Activated T-helper 9 cell treated with anti-CD3 and anti-CD28 coated beads, Interleukin-2, amount 50 U/mL, for 16 hours (primary cell): ENCODE measurements at regions not wholly inside any gene's neighbourhood (a gene's known extent, or its start where the extent isn't known, plus 50 kb on each side); places are given as distances from the start of the nearest gene placed in this dataset.
"Not testable (repeated sequence)": the region's sequence is repeated elsewhere in the genome, so short reads cannot be mapped to it uniquely, and the experiment has no call there.

Experiments used
- DNase-seq: peaks from one replicate; pipeline ENCODE4 v3.0.0-alpha.2; 2020; ENCODE audit warnings: low read depth

DNA sequence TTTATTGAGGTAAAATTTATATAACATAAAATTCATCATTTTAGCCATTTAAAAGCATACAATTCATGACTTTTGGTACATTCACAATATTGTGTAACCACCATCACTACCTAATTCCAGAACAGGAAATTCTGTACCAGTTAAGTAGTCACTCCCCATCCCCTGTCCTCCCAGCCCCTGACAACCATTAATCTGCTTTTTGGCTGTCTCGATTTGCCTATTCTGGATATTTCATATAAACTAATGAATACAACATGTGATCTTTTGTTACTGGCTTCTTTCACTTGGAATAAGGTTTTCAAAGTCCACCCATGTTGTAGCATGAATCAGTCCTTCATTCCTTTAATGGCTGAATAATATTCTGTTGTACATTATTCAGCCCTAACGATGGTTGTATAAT, 115.6 kb upstream of the KLF14 start:
- no peak for DNase-seq

DNA sequence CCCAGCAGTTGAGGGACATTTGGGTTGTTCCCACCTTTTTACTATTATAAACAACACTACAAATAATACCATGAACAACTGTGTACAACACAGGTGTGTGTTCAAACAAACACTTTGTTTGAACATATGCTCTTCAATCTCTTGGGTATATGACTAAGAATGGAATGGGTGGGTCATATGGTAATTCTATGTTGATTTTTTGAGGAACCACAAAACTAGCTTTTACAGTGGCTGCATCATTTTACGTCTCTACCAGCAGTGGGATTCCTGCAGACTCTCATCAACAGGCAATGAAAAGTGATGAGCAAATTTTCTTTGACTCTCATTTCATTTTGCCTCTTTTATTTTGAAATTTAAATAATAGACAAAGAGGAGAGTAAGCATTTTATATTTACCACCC, 116.9 kb upstream of the KLF14 start:
- no peak for DNase-seq

DNA sequence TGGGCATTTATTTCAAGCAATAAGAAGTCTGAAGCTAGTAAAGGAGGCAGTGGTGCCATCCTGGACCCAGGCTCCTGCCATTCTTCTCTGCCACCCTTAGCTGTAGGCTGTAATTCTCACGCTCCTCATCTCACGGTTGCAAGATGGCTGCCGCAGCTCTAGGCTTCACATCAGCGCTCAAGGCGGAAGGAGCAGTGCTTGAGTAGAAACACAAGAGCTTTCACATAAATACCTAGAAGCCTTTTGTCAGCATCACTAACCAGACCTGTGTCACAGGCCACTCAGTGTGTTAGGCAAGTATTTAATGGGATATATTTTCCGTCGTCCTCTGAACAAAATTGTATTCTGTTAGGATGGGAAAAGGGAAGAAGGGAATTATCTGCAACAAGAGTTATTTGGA, 118.9 kb upstream of the KLF14 start:
- DNase-seq, result no peak

DNA sequence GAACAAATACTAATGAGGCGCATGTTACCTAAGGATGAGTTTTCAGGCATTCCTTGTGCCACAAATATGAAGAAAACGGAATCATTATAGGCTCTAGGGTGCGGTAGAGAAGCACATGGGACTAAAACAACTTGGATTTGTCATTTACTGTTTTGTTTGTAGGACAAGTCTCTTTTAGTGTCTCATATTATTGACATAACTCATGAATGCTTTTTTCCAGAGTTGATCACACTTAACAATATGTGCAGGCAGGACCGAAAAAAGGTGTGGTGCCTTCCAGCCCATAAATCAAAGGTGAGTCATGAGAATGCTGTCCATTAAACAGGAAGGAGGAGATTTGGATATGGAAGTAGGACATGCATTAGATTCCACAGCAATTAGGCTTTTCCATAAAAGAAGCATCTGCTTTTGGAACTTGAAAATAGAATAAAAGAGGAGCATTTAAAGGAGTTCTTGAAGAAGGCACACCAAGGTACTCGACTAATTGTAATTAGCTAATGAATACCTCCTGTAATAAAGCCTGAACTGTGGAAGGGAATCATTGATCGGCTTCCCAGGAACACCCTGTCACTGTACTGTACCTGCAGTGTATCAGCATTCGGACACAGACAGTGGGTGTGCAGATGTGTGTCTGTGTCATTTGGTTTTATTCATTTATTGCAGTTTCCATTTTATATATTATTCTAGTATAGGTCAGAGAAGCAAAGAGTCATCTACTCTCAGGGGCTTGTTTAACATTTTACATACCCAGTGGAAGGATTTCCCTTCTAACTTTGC, 119.7 kb upstream of the KLF14 start:
- DNase-seq, result no peak

DNA sequence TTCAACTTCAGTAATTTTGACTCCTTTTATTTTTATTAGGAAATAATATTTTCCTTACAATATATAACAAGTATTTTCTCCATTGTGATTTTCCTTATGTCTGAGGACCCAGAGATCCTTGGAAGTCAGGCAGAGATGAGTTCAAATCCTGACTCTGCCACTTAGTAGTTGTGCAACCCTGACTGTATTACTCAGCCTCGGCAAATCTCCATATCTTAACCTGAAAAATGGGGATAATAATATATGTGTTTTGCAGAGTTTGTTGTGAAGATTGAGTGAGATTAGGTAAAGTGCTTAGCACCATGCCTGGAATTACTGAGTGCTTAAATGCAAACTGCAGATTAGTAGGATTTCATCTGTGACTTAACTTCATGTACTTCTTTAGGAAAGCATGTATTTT, 120.5 kb upstream of the KLF14 start:
- no peak for DNase-seq

DNA sequence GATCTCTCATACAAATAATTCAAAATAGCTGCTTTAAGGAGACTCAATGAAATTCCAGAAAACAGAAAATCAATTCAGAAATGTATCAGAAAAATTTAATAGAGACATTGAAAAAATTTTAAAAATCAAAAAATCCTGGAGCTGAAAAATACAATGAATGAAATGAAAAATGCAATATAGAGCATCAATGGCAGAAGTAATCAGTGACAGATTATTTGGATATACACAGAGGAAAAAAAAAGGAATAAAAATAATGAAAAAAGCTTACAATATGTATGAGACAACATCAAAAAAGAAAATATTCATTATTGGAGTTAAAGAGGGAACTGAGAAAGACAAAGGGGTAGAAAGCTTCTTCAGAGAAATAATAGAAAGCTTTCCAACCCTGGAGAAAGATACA, 122.9 kb upstream of the KLF14 start:
- DNase-seq, result no peak

DNA sequence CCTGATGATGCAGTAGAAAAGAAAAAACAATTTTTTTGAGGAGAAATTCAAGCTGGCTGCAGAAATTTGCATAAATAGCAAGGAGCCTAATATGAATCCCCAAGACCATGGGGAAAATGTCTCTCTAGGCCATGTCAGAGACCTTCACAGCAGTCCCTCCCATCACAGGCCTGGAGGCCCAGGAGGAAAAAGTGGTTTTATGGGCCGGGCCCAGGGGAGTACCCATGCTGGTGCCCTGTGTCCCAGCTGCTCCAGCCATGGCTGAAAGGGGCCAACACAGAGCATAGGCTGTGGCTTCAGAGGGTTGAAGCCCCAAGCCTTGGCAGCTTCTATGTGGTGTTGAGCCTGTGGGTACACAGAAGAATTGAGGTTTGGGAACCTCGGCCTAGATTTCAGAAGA, 126.8 kb upstream of the KLF14 start:
- not testable (repeated sequence) for DNase-seq

DNA sequence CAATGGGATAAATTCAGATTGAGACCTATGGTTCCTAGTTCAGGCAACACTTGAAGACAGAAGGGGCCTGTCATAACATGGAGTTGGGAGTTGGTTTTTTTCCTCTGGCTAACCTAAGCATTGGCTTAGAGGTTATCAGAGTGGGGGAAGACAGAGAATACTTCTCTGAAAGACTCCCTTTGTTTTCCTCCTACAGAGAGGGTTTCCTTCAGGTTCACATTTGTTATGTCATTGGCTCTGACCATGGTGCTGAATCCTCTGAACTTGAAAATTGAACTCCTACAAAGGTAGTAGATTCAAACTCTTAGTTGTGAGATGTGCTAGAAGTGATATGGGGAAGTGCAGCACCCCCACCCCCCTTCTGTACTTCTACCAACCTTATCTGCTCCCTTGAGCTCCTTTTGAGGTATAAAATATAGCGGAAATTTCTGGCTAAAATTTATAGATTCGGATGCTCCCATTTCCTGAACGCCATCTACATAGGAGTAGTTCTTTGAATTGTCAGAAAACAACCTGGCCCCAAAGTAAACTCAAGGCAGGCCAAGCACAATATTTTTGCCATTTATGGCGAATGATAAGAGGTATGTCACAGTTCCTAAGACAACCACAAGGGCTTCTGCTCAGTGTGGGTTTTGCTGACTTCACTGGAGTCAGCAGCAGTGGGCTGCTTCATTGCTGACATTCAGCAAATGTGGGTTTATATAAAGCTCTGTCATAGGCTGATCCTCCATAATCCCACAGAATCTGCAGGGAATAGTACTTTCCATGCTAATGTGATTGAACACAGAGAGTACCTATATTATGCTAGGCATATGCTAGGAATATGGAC, 131.6 kb upstream of the KLF14 start:
- DNase-seq, result no peak

DNA sequence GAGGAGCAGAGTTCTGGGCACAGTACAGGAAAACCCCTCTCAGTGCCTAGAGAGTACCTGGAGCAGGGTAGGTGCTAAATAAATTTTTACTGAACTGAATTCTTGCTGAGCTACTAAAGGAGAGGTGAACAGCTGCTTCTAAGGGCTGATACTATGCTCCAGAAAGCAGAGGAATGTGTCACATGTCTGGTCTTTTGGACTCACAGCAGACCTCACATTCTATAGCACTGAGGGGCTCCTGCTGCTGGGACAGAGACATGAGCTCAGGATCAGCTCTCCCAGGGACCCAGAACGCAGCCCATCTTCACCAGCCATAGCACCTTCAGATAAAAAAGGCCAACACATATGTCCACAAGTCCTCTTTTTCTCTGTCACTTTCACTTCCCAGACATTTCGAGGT, 133.0 kb upstream of the KLF14 start:
- no peak for DNase-seq

DNA sequence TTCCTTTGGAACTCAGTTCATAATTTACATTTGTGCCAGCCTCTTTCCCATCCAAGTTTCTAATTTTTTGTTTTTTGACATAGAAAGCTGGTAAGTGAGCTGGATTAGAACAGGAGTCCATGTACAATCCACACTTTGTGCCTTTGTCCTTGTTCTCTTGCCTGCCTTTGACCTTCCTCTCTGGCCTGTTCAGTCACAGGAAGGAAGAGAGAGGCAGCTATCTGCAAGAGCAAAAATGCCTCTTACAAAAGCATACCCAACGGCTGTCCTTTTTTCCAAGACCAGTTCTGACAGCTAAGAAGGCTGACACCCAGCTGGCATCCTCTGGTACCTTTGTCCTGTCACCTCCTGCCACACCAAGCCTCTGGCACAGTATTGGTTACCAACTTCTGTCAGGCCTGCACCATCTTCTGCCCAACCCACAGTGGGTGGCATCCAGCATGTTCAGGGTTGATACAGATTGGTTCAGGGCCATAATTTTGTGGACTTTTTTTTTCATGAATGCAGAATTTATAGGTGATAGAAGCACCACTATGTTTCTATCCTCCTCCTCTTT, 133.7 kb upstream of the KLF14 start:
- no peak for DNase-seq

DNA sequence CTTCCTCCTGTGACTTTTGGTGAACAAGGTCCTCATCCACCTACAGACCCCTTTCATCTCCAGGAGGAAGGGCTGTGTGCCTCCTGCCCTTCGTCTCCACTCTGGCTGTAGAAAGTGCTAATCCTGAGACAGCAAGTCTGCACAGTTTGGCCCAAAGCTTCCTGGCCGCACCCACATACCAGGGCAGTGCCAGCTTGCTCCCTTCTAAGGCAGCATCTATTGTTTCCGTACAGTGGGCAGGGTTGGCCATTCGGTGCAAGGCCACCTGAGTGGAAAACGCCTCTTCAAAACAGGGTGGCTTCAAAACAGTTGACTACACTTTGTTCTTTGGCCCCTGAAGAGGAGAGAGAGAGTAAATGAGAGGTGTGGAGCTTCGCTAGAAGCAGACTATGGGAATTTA, 134.1 kb upstream of the KLF14 start:
- DNase-seq, result no peak

DNA sequence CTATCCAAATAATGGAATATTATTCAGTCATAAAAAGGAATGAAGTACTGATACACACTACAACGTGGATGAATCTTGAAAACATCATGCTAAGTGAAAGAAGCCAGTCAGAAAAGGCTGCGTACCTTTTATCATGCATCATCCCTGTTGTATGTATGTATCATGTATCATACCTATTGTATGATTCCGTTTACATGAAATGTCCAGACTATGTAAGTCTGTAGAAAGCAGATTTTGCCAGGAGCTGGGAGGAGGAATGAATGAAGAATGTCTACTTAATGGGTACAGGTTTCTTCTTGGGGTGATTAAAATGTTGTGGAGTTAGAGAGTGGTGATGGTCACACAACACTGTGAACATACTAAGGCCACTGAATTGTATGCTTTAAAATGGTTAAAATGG, 135.9 kb upstream of the KLF14 start:
- DNase-seq, result no peak

DNA sequence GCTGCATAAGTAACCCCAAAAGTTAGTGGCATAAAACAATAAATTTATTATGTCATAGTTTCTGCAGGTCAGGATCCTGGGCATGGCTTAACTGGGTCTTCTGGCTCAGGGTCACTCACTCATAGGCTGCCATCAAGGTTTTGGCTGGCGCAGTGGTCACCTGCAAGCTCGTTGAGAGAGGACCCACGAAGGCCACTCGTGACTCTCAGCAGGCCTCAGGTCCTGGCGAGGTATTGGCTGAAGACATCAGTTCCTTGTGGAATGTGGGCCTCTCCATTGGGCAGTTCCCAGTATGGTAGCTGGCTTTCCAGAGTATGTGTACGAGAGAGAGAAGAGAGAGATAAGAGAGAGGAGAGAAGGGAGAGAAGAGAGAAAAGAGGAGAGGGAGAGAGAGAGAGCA, 138.3 kb upstream of the KLF14 start:
- no peak for DNase-seq

DNA sequence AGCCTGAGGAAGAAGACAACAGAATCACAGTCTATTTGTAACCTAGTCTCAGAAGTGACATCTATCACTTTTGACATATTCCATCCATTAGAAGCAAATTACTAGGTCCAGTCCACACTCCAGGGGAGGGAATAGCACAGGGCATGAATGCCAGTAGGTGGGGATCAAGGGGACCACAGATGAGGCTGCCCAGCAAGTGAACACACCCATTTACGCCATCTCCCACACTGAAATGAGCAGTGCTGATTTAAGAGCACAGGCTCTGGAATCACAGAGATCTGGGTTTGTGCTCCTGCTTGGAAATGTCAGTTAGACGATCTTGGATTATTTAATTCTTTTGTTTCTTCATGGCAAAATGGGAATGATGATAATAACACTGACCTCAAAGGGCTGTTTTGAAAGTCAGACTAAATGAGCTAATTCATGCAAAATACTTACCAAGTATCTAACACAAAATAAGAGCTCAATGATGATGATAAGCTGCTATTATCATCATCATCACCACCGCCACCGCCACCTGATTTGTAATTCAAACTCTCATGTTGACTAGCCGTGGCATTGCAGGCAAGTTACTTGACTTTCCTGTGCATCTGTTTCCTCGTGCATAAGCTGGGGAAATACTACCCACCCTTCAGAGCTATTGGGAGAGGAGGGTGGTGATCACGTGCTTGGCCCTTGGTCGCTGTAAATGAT, 138.9 kb upstream of the KLF14 start:
- no peak for DNase-seq

DNA sequence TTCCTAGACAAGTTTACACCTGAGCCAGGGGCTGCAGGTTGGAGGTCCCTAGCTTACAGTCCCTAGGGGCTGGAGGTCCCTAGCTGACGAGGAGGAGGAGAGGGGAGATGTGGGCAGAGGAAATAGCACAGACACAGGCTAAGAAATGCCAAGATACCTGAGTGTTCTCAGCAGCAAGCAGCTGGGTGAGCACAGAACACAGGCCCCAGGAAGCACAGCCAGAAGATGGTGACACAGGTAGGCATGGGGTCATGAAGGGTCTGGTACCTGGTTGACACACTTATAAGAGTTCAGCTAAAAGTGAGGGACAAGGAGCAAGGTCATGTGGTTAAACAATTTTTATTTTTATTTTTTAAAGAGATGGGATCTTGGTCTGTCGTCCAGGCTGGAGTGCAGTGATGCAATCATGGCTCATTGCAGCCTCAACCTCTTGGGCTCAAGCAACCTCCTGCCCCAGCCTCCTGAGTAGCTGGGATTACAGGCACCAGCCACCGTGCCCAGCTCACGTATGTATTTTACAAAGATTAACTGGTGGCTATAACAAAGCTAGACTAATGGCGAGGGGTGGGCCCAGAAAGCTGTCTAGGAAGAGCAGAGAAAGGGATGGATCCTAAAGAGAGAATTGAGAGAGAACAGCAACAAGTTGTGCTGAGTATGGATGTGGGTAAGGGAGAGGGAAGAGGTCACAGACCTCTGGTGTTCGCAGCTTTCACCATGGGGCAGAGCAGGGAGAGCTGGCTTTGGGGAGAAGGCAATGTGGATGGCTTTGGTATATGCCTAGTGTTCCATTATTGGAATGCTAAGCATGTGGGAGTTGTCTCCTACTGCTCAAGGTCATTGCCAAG, 140.3 kb upstream of the KLF14 start:
- no peak for DNase-seq

DNA sequence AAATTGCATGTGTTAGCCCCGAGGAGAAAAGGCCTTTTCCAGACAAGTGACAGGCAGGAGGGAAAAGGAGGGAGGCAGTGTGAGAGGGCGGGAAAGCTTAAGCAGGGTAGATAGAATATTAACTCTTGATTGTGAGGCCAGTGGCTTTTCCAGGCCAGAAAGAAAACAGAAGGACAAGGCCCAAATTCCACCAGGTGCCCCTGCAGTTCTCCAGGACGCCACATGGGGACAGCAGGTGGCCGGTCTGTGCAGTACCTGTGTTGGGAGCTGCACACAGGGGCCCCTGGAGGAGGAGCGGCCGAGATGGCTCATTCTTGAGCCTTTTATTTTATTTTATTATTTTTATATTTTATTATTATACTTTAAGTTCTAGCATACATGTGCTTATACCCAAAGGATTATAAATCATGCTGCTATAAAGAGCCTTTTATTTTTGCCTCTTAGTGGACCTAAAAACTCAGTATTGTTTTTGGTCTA, 141.3 kb upstream of the KLF14 start:
- no peak for DNase-seq

DNA sequence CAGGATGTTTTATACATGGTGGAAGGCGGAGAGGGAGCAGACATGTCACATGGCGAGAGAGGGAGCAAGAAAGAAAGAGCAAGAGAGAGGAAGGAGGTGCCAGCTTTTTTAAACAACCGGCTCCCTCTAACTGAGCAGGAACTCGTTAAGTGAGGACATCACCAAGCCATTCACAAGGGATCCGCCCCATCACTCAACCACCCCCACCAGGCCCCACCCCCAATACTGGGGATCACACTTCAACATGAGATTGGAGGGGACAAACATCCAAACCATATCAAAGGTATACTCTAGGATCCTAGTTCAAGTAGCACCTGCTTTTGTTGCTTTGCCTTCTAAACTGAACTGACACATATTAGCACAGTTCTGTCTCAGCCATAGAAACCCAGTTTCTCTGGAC, 141.9 kb upstream of the KLF14 start:
- no peak for DNase-seq

DNA sequence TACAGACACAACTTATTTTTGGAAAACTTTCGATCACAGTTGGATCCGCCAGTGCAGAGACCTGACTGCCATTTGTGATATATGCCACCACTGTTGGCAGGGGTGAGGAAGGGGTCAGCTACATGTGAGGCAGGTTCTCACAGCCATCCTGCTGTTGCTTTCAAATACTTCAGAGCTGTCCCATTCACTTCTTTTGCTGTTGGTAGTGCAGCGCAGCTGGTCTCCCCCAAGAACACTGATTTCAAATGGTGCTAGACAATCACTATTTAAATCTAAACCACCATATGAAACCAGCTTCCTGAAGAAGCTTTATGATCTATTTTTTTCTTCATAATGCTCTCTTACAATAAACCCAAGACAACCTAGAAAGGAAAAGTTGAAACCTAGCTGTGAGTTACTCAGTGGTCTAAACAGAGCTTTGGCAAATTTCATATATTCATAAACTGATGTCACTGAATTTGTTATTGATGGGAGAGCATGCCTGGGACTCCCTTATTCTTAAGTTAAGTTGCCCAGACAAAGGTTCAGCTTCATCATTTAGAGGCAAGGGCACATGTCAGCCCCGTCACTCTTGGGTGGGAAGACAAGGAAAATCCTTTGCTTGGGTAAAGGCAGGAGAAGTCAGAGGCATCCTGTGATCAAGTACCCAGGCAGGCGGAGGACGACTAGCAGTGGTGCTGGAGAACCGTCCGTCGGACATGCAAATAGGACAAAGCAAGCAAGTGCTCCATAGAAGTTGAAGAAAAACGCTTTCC, 143.4 kb upstream of the KLF14 start:
- DNase-seq, result no peak

DNA sequence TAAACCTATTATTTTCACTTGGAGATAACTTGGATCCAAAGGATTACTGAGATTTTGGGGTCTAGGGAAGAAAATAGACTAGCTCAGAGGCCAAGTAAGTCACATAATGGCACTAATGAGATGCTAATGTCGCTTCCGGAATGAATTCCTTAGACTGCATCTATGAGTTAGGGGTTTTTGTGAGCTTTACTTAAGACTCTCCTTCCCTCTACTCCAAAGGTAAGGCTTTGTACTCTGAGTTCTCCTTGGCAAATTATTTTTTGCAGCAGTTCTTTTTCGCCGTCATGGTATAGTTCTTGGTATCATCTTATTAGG, 143.9 kb upstream of the KLF14 start:
- DNase-seq, result no peak

DNA sequence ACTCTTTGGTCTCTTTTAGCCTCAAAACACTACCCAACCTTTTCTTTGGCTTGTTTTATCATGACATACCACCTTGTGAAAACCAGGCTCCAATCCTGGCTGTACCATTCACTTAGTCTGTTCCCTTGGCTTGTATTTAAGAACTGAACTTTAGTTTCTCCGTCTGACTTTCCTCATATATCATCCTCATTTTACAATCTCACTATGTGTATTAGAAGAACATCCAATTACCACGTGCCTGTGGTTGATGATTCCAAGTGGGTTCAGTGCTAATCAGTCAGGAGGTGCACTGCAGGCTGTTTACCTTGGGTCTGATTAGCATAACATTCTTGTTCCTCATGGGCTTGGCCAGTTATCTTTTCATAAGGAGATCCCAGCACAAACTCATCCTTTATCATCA, 144.8 kb upstream of the KLF14 start:
- no peak for DNase-seq

DNA sequence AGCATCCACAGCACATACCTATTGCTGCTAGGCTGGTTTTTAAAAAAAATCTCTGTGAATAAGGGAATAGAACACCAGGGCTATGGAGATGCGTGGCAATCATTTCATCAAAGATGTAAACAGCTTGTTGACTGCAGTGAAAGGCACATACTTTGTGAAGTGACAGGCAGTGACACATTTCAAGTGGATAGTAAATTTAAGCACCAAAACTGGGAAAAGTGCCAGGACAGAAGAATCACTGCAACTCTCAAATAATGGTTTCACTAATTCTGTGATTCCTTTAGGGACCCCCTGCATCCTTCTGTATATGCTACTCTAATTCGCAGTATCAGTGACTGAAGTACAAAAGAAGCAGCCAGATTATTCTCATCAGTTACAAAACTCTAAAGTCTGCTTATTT, 145.2 kb upstream of the KLF14 start:
- no peak for DNase-seq
